ENCODE measurements at regions not wholly inside any gene's neighbourhood (a gene's known extent, or its start where the extent isn't known, plus 50 kb on each side); places are given as distances from the start of the nearest gene placed in this dataset.

GRCh38 chr3:107992976-107993684, 97.7 kb downstream of the CD47 start:
- Histone ChIP-seq H3K27me3 (ENCODE audit: insufficient read depth, low read length, poor library complexity, severe bottlenecking) (no peaks in the 10 kb centered on the region), H3K4me1 (ENCODE audit: insufficient read depth, low read length, poor library complexity, severe bottlenecking) (peaks cover 18% of the 10 kb centered on the region), H3K4me3 (ENCODE audit: low read length, poor library complexity, severe bottlenecking) (no peak overlapping the region), H3K9me2 (replicated peaks; ENCODE audit: low read depth, low read length) (no peaks in the 10 kb centered on the region), H3K4me2 (ENCODE audit: low read depth, low read length, poor library complexity, severe bottlenecking) (no peak overlapping the region), H3F3A (ENCODE audit: low read depth) (no peaks in the 10 kb centered on the region), H3K79me2 (ENCODE audit: insufficient read depth, low read length) (no peaks in the 10 kb centered on the region), H4K20me1 (ENCODE audit: insufficient read depth, low read length, poor library complexity, severe bottlenecking) (no peaks in the 10 kb centered on the region), H2AFZ (ENCODE audit: low read length) (no peak overlapping the region), H3K9ac (ENCODE audit: low read depth, low read length, poor library complexity, severe bottlenecking) (no peak overlapping the region), H3K9me3 (ENCODE audit: insufficient read depth, low read depth, low read length) (no peaks in the 10 kb centered on the region), H3K36me3 (ENCODE audit: insufficient read depth, low read length) (no peaks in the 10 kb centered on the region)
- TF ChIP-seq EZH2phosphoT487 (IDR thresholded peaks at IDR 0.05; ENCODE audit: borderline replicate concordance) (no peak), CTCF (conservative IDR thresholded peaks at IDR 0.05; ENCODE audit: low read length) (no peak)

GRCh38 chr3:107990926-107991325, 99.9 kb downstream of the CD47 start:
- Histone ChIP-seq H3K27me3 (ENCODE audit: insufficient read depth, low read length, poor library complexity, severe bottlenecking) (no peaks in the 10 kb centered on the region), H2AFZ (ENCODE audit: low read length) (no peak overlapping the region), H3K79me2 (ENCODE audit: insufficient read depth, low read length) (no peaks in the 10 kb centered on the region), H3K9ac (ENCODE audit: low read depth, low read length, poor library complexity, severe bottlenecking) (no peak overlapping the region), H3K9me2 (replicated peaks; ENCODE audit: low read depth, low read length) (no peaks in the 10 kb centered on the region), H3K4me1 (ENCODE audit: insufficient read depth, low read length, poor library complexity, severe bottlenecking) (peaks cover 10% of the 10 kb centered on the region), H3K4me2 (ENCODE audit: low read depth, low read length, poor library complexity, severe bottlenecking) (no peak overlapping the region), H3K4me3 (ENCODE audit: low read length, poor library complexity, severe bottlenecking) (no peak overlapping the region), H3K9me3 (ENCODE audit: insufficient read depth, low read depth, low read length) (no peaks in the 10 kb centered on the region), H3K36me3 (ENCODE audit: insufficient read depth, low read length) (no peaks in the 10 kb centered on the region), H3F3A (ENCODE audit: low read depth) (no peaks in the 10 kb centered on the region), H4K20me1 (ENCODE audit: insufficient read depth, low read length, poor library complexity, severe bottlenecking) (no peaks in the 10 kb centered on the region)
- TF ChIP-seq EZH2phosphoT487 (IDR thresholded peaks at IDR 0.05; ENCODE audit: borderline replicate concordance) (no peak), CTCF (conservative IDR thresholded peaks at IDR 0.05; ENCODE audit: low read length) (no peak)

GRCh38 chr3:107990433-107990832, 100.4 kb downstream of the CD47 start:
- no peak overlapping the region for H2AFZ ChIP-seq (ENCODE audit: low read length)
- TF ChIP-seq EZH2phosphoT487 (IDR thresholded peaks at IDR 0.05; ENCODE audit: borderline replicate concordance): no peak

GRCh38 chr3:107989661-107990060, 101.2 kb downstream of the CD47 start:
- no peaks in the 10 kb centered on the region for H3K9me2 ChIP-seq (replicated peaks; ENCODE audit: low read depth, low read length)
- no peaks in the 10 kb centered on the region for H3K79me2 ChIP-seq (ENCODE audit: insufficient read depth, low read length)
- H3K9me3 ChIP-seq (ENCODE audit: insufficient read depth, low read depth, low read length): no peaks in the 10 kb centered on the region
- H3K27me3 ChIP-seq (ENCODE audit: insufficient read depth, low read length, poor library complexity, severe bottlenecking): no peaks in the 10 kb centered on the region
- H3F3A ChIP-seq (ENCODE audit: low read depth): no peaks in the 10 kb centered on the region
- peaks cover 9% of the 10 kb centered on the region for H3K4me1 ChIP-seq (ENCODE audit: insufficient read depth, low read length, poor library complexity, severe bottlenecking)
- no peak overlapping the region for H3K4me3 ChIP-seq (ENCODE audit: low read length, poor library complexity, severe bottlenecking)
- H4K20me1 ChIP-seq (ENCODE audit: insufficient read depth, low read length, poor library complexity, severe bottlenecking): no peaks in the 10 kb centered on the region
- no peaks in the 10 kb centered on the region for H3K36me3 ChIP-seq (ENCODE audit: insufficient read depth, low read length)
- H2AFZ ChIP-seq (ENCODE audit: low read length): no peak overlapping the region
- H3K4me2 ChIP-seq (ENCODE audit: low read depth, low read length, poor library complexity, severe bottlenecking): no peak overlapping the region
- H3K9ac ChIP-seq (ENCODE audit: low read depth, low read length, poor library complexity, severe bottlenecking): no peak overlapping the region
- TF ChIP-seq EZH2phosphoT487 (IDR thresholded peaks at IDR 0.05; ENCODE audit: borderline replicate concordance): no peak
- TF ChIP-seq CTCF (conservative IDR thresholded peaks at IDR 0.05; ENCODE audit: low read length): no peak

More at GRCh38 chr3:107990433-107990832, 100.4 kb downstream of the CD47 start:
- Histone ChIP-seq H3K79me2 (ENCODE audit: insufficient read depth, low read length) (no peaks in the 10 kb centered on the region), H4K20me1 (ENCODE audit: insufficient read depth, low read length, poor library complexity, severe bottlenecking) (no peaks in the 10 kb centered on the region), H3K9me2 (replicated peaks; ENCODE audit: low read depth, low read length) (no peaks in the 10 kb centered on the region), H3K4me3 (ENCODE audit: low read length, poor library complexity, severe bottlenecking) (no peak overlapping the region), H3K4me2 (ENCODE audit: low read depth, low read length, poor library complexity, severe bottlenecking) (no peak overlapping the region), H3K9me3 (ENCODE audit: insufficient read depth, low read depth, low read length) (no peaks in the 10 kb centered on the region), H3F3A (ENCODE audit: low read depth) (no peaks in the 10 kb centered on the region), H3K27me3 (ENCODE audit: insufficient read depth, low read length, poor library complexity, severe bottlenecking) (no peaks in the 10 kb centered on the region), H3K36me3 (ENCODE audit: insufficient read depth, low read length) (no peaks in the 10 kb centered on the region), H3K9ac (ENCODE audit: low read depth, low read length, poor library complexity, severe bottlenecking) (no peak overlapping the region), H3K4me1 (ENCODE audit: insufficient read depth, low read length, poor library complexity, severe bottlenecking) (peaks cover 6% of the 10 kb centered on the region)
